Stimulated activated naive CD4-positive, alpha-beta T cell (primary cell): ENCODE measurements at regions not wholly inside any gene's neighbourhood (a gene's known extent, or its start where the extent isn't known, plus 50 kb on each side); places are given as distances from the start of the nearest gene placed in this dataset.
"Not testable (repeated sequence)": the region's sequence is repeated elsewhere in the genome, so short reads cannot be mapped to it uniquely, and the experiment has no call there.

Source experiments
- DNase-seq, 6 experiments: peaks; one replicate each; lab custom pipeline; 2025; lab: John Stamatoyannopoulos, UW

GRCh38 chr11:129699711-129700304 lies 115.8 kb upstream of the TMEM45B start:
- no peak for DNase-seq

GRCh38 chr11:129700701-129701100 lies 114.9 kb upstream of the TMEM45B start:
- DNase-seq, result no peak

- no peak for DNase-seq
Measured at GRCh38 chr11:129701706-129702105, 113.9 kb upstream of the TMEM45B start.

GRCh38 chr11:129702410-129703398 lies 112.9 kb upstream of the TMEM45B start:
- no peak for DNase-seq

GRCh38 chr11:129703846-129704245 lies 111.8 kb upstream of the TMEM45B start:
- no peak for DNase-seq

GRCh38 chr11:129704831-129705230 lies 110.8 kb upstream of the TMEM45B start:
- no peak for DNase-seq

- no peak for DNase-seq
Measured at GRCh38 chr11:129705341-129705740, 110.3 kb upstream of the TMEM45B start.

- no peak for DNase-seq
Measured at GRCh38 chr11:129705933-129706332, 109.7 kb upstream of the TMEM45B start.

- no peak for DNase-seq
Measured at GRCh38 chr11:129709801-129710398, 105.7 kb upstream of the TMEM45B start.

GRCh38 chr11:129710423-129710822 lies 105.2 kb upstream of the TMEM45B start:
- no peak for DNase-seq

GRCh38 chr11:129711760-129712159 lies 103.9 kb upstream of the TMEM45B start:
- DNase-seq, result no peak

GRCh38 chr11:129712486-129713240 lies 103.0 kb upstream of the TMEM45B start:
- not testable (repeated sequence) for DNase-seq

GRCh38 chr11:129719037-129719436 lies 96.6 kb upstream of the TMEM45B start:
- no peak for DNase-seq

GRCh38 chr11:129720156-129720555 lies 95.5 kb upstream of the TMEM45B start:
- DNase-seq, result no peak

- no peak for DNase-seq
Measured at GRCh38 chr11:129720994-129721393, 94.7 kb upstream of the TMEM45B start.

GRCh38 chr11:129721685-129722084 lies 94.0 kb upstream of the TMEM45B start:
- no peak for DNase-seq

GRCh38 chr11:129722529-129722928 lies 93.1 kb upstream of the TMEM45B start:
- DNase-seq, result peak in 2 of 6 experiments; percentile 3 to 14

GRCh38 chr11:129723146-129723760 lies 92.4 kb upstream of the TMEM45B start:
- DNase-seq, result no peak

- DNase-seq, result no peak
Measured at GRCh38 chr11:129723761-129724162, 91.9 kb upstream of the TMEM45B start.

GRCh38 chr11:129724866-129725265 lies 90.8 kb upstream of the TMEM45B start:
- no peak for DNase-seq

- no peak for DNase-seq
Measured at GRCh38 chr11:129726179-129726578, 89.5 kb upstream of the TMEM45B start.

GRCh38 chr11:129728581-129728980 lies 87.1 kb upstream of the TMEM45B start:
- no peak for DNase-seq
